ENCODE measurements at regions not wholly inside any gene's neighbourhood (a gene's known extent, or its start where the extent isn't known, plus 50 kb on each side); places are given as distances from the start of the nearest gene placed in this dataset.

- TF ChIP-seq CTCF (IDR thresholded peaks at IDR 0.05; ENCODE audit: insufficient read depth, low read length, poor library complexity, severe bottlenecking) (no peak), EZH2phosphoT487 (conservative IDR thresholded peaks at IDR 0.05; ENCODE audit: low read length) (no peak)
Observed at GRCh38 chr5:157963244-157963643, 104.3 kb upstream of the CLINT1 start.

Data from SU-DHL-6 (cell line).